Endothelial cell (in vitro differentiated cells): ENCODE measurements at regions not wholly inside any gene's neighbourhood (a gene's known extent, or its start where the extent isn't known, plus 50 kb on each side); places are given as distances from the start of the nearest gene placed in this dataset.
"Not testable (repeated sequence)": the region's sequence is repeated elsewhere in the genome, so short reads cannot be mapped to it uniquely, and the experiment has no call there.

Experiments used
- DNase-seq: peaks from one replicate; pipeline ENCODE4 v3.0.0; 2021; ENCODE audit warnings: low spot score
- H3K27ac Mint-ChIP-seq: one replicate; pipeline ENCODE4 v1.8.0; 2021; ENCODE audit warnings: mixed read lengths, inconsistent platforms; ENCODE audit not compliant: unreplicated experiment
- H3K27me3 Mint-ChIP-seq: one replicate; pipeline ENCODE4 v1.8.0; 2021; ENCODE audit warnings: mild to moderate bottlenecking, moderate library complexity, mixed read lengths, inconsistent platforms; ENCODE audit not compliant: unreplicated experiment
- H3K36me3 Mint-ChIP-seq: one replicate; pipeline ENCODE4 v1.8.0; 2021; ENCODE audit warnings: mild to moderate bottlenecking, low read depth, mixed read lengths, inconsistent platforms; ENCODE audit not compliant: unreplicated experiment
- H3K4me1 Mint-ChIP-seq: one replicate; pipeline ENCODE4 v1.8.0; 2021; ENCODE audit warnings: mild to moderate bottlenecking, mixed read lengths, inconsistent platforms; ENCODE audit not compliant: unreplicated experiment
- H3K4me3 Mint-ChIP-seq: one replicate; pipeline ENCODE4 v1.8.0; 2021; ENCODE audit warnings: mild to moderate bottlenecking, mixed read lengths, inconsistent platforms; ENCODE audit not compliant: unreplicated experiment
- H3K9me3 Mint-ChIP-seq: one replicate; pipeline ENCODE4 v1.8.0; 2021; ENCODE audit warnings: mixed read lengths, inconsistent platforms; ENCODE audit not compliant: unreplicated experiment
- CTCF ChIP-seq: fragments of 200-600 bp; sonication (generic); IDR thresholded peaks from one replicate; pipeline ENCODE4 v1.5.0; 2021; ENCODE audit warnings: antibody characterized with exemption; ENCODE audit not compliant: unreplicated experiment

- H3K9me3 Mint-ChIP-seq: no peaks in the 10 kb centered on the region
- H3K27me3 Mint-ChIP-seq: no peaks in the 10 kb centered on the region
- no peak for DNase-seq
- H3K4me3 Mint-ChIP-seq: no peak overlapping the region
- TF ChIP-seq CTCF: no peak
- no peaks in the 10 kb centered on the region for H3K36me3 Mint-ChIP-seq
- no peaks in the 10 kb centered on the region for H3K4me1 Mint-ChIP-seq
- no peak overlapping the region for H3K27ac Mint-ChIP-seq
Observed at GRCh38 chr5:14028188-14028587, 83.7 kb upstream of the DNAH5 start.

- Mint-ChIP-seq H3K4me1 (no peaks in the 10 kb centered on the region), H3K27ac (no peak overlapping the region), H3K9me3 (no peaks in the 10 kb centered on the region), H3K27me3 (no peaks in the 10 kb centered on the region), H3K4me3 (no peak overlapping the region), H3K36me3 (no peaks in the 10 kb centered on the region)
- DNase-seq: no peak
- TF ChIP-seq CTCF: no peak
Observed at GRCh38 chr5:14025569-14026286, 81.2 kb upstream of the DNAH5 start.

- Mint-ChIP-seq H3K4me1 (no peaks in the 10 kb centered on the region), H3K27me3 (no peaks in the 10 kb centered on the region), H3K36me3 (no peaks in the 10 kb centered on the region), H3K9me3 (no peaks in the 10 kb centered on the region), H3K27ac (no peak overlapping the region), H3K4me3 (no peak overlapping the region)
- no peak for DNase-seq
- no peak for TF ChIP-seq CTCF
Observed at GRCh38 chr5:14022971-14023370, 78.5 kb upstream of the DNAH5 start.

GRCh38 chr5:14020944-14021343, 76.5 kb upstream of the DNAH5 start:
- H3K27me3 Mint-ChIP-seq, H3K4me1 Mint-ChIP-seq, H3K36me3 Mint-ChIP-seq, H3K27ac Mint-ChIP-seq, H3K9me3 Mint-ChIP-seq, H3K4me3 Mint-ChIP-seq, DNase-seq: not testable (repeated sequence)

- Mint-ChIP-seq H3K9me3 (no peaks in the 10 kb centered on the region), H3K27ac (no peak overlapping the region), H3K4me3 (no peak overlapping the region), H3K36me3 (no peaks in the 10 kb centered on the region), H3K4me1 (no peaks in the 10 kb centered on the region), H3K27me3 (no peaks in the 10 kb centered on the region)
- no peak for DNase-seq
- TF ChIP-seq CTCF: no peak
Observed at GRCh38 chr5:14019768-14020290, 75.3 kb upstream of the DNAH5 start.
